ENCODE measurements at regions not wholly inside any gene's neighbourhood (a gene's known extent, or its start where the extent isn't known, plus 50 kb on each side); places are given as distances from the start of the nearest gene placed in this dataset.

DNA sequence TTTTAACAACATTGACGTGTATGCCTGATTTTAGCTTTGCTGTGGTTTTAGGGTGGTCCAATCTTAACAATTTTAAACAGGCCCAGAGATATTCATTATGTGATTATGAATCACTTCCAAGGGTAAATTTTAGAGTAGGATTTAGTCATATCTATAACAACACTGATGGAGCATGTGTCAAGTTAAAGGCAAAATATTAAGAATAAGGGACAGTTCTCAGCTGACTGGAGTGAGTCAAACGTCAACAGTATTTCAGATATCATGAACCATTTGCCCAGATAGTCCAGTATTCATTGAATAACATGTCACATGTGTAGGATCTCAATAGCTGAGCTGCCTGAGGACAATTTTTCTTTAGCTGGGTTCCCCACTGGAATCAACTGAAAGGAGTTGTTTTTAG is 61.3 kb upstream of the VCX2 start:
- TF ChIP-seq, protein P1, sequence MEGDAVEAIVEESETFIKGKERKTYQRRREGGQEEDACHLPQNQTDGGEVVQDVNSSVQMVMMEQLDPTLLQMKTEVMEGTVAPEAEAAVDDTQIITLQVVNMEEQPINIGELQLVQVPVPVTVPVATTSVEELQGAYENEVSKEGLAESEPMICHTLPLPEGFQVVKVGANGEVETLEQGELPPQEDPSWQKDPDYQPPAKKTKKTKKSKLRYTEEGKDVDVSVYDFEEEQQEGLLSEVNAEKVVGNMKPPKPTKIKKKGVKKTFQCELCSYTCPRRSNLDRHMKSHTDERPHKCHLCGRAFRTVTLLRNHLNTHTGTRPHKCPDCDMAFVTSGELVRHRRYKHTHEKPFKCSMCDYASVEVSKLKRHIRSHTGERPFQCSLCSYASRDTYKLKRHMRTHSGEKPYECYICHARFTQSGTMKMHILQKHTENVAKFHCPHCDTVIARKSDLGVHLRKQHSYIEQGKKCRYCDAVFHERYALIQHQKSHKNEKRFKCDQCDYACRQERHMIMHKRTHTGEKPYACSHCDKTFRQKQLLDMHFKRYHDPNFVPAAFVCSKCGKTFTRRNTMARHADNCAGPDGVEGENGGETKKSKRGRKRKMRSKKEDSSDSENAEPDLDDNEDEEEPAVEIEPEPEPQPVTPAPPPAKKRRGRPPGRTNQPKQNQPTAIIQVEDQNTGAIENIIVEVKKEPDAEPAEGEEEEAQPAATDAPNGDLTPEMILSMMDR (IDR thresholded peaks at IDR 0.05 in 4 of 5, conservative IDR thresholded peaks at IDR 0.05 in 1 of 5), result no peak
- TF ChIP-seq POLR2A (IDR thresholded peaks at IDR 0.05), result no peak
